ENCODE measurements at regions not wholly inside any gene's neighbourhood (a gene's known extent, or its start where the extent isn't known, plus 50 kb on each side); places are given as distances from the start of the nearest gene placed in this dataset.

DNA sequence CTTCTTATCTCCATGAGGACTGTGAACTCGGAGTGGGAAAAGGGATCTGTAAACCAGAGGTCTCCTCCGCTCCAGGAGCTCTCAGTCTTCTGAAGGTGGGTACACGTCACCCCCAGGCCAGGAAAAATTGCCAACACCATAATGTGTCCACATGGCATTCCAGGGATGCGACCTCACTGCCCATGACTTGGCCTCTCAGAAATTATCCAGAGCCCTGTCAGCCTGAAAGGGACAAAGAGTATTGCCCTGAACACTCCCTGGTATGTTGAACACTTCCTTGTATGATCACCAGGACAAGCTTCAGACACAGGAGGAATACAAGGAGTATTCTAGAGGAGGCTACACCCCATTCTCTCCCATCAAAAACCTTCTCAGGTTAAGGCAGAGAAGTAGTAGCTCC lies 81.0 kb upstream of the SLC7A1 start:
- no peak for TF ChIP-seq POLR2A (IDR thresholded peaks at IDR 0.05)
- TF ChIP-seq, protein P1, sequence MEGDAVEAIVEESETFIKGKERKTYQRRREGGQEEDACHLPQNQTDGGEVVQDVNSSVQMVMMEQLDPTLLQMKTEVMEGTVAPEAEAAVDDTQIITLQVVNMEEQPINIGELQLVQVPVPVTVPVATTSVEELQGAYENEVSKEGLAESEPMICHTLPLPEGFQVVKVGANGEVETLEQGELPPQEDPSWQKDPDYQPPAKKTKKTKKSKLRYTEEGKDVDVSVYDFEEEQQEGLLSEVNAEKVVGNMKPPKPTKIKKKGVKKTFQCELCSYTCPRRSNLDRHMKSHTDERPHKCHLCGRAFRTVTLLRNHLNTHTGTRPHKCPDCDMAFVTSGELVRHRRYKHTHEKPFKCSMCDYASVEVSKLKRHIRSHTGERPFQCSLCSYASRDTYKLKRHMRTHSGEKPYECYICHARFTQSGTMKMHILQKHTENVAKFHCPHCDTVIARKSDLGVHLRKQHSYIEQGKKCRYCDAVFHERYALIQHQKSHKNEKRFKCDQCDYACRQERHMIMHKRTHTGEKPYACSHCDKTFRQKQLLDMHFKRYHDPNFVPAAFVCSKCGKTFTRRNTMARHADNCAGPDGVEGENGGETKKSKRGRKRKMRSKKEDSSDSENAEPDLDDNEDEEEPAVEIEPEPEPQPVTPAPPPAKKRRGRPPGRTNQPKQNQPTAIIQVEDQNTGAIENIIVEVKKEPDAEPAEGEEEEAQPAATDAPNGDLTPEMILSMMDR (IDR thresholded peaks at IDR 0.05), result no peak

DNA sequence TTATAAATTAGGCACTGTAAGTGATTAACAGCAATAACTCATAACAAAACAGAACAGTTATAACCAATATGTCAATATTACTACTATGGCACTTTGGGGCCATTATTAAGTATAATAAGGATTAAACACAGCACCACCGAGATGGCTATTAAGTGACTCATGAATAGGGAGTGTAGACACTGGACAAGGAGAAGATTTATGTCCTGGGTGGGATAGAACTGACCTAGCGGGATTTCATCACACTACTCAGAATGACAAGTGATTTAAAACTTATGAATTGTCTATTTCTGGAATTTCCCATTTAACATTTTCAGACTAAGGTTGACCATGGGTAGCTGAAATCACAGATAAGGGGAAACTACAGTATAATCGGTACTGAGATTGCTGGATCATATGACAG lies 79.0 kb upstream of the SLC7A1 start:
- H3K36me3 ChIP-seq (ENCODE audit: low read depth, missing control alignments), result no peaks in the 10 kb centered on the region
- intact Hi-C loops (cut with DNase I; ENCODE audit: low total_unique reads), result no loop called here
- TF ChIP-seq, protein P1 (IDR thresholded peaks at IDR 0.05), result no peak
- 55 to 64% methylated on average over 3 of the region's 3 CpGs for WGBS, 2 donors
- no peaks in the 10 kb centered on the region for H3K4me1 ChIP-seq
- no peak for DNase-seq
- no peaks in the 10 kb centered on the region for H3K9me3 ChIP-seq
- H3K27ac ChIP-seq, result no peak overlapping the region
- H3K4me3 ChIP-seq, result no peak overlapping the region
- no peaks in the 10 kb centered on the region for H3K27me3 ChIP-seq

More for the DNA sequence above, 81.0 kb upstream of the SLC7A1 start:
- no peaks in the 10 kb centered on the region for H3K9me3 ChIP-seq
- no peak for DNase-seq
- 78 to 87% methylated on average over 4 of the region's 4 CpGs for WGBS, 2 donors
- no peak overlapping the region for H3K4me3 ChIP-seq
- H3K4me1 ChIP-seq, result no peaks in the 10 kb centered on the region
- intact Hi-C loops (cut with DNase I; ENCODE audit: low total_unique reads), result no loop called here
- no peaks in the 10 kb centered on the region for H3K36me3 ChIP-seq (ENCODE audit: low read depth, missing control alignments)
- H3K27ac ChIP-seq, result no peak overlapping the region
- H3K27me3 ChIP-seq, result no peaks in the 10 kb centered on the region

DNA sequence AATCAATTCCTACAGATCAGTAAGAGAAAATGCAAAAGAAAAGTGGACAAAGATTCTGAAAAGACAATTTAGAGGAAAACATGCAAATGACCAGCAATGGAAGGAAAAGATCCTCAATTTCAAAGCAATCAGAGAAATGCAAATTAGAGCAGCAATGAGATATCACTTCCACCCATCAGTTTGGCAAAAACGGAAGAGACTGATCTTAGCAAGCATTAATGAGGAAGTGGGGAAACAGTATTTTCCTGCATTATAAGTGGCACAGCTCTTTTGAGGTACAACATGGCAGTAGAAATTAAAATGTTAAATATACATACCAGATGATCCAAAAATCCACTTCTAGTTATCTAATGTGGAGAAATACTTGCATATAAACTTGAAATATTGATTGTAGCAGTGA lies 69.1 kb upstream of the SLC7A1 start:
- no peaks in the 10 kb centered on the region for H3K27me3 ChIP-seq
- intact Hi-C loops (cut with DNase I; ENCODE audit: low total_unique reads), result no loop called here
- TF ChIP-seq, protein P1 (IDR thresholded peaks at IDR 0.05), result no peak
- no peak for TF ChIP-seq POLR2A (IDR thresholded peaks at IDR 0.05)
- WGBS, 2 donors, result 62% methylated on average over 1 of the region's 1 CpG
- H3K27ac ChIP-seq, result no peak overlapping the region
- H3K4me1 ChIP-seq, result no peaks in the 10 kb centered on the region
- no peak for DNase-seq
- no peak overlapping the region for H3K4me3 ChIP-seq
- no peaks in the 10 kb centered on the region for H3K36me3 ChIP-seq (ENCODE audit: low read depth, missing control alignments)
- H3K9me3 ChIP-seq, result no peaks in the 10 kb centered on the region

DNA sequence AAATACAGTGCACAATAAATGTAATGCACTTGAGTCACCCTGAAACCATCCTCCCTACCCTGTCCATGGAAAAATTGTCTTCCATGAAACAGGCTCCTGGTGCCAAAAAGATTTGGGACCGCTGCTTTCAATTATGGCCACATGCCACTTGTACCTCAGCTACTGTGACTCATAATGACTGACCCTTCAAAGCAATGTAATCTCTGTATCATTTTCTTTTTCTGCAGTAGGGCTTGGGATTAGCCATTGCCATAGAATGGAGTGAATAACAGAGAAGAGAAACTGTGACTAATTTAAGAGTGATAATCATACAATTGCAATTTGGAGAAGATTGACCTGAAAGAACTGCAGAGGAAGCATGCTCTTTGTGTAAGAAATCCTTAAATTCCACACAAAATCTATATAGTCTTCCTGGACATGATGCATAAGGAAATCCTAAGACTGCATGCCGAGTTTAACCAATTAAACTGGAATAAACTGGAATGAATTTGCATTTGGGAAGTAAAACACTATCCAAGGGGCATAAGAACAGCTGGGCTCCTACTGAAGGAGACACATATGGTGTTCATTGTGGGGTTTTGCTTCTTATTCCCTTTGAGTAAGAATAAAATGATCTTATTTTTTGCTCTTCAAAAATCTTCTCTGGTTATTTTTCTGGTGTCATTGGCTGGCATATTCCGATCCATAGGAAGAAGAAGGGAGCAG lies 59.5 kb upstream of the SLC7A1 start:
- no peak for DNase-seq
- Histone ChIP-seq H3K27me3 (no peaks in the 10 kb centered on the region), H3K4me3 (no peak overlapping the region), H3K27ac (no peak overlapping the region), H3K36me3 (ENCODE audit: low read depth, missing control alignments) (no peaks in the 10 kb centered on the region), H3K4me1 (no peaks in the 10 kb centered on the region), H3K9me3 (no peaks in the 10 kb centered on the region)
- WGBS, 2 donors, result 82 to 92% methylated on average over 3 of the region's 3 CpGs
- TF ChIP-seq, protein P1 (IDR thresholded peaks at IDR 0.05), result no peak
- no peak for TF ChIP-seq POLR2A (IDR thresholded peaks at IDR 0.05)
- intact Hi-C loops (cut with DNase I; ENCODE audit: low total_unique reads), result no loop called here

DNA sequence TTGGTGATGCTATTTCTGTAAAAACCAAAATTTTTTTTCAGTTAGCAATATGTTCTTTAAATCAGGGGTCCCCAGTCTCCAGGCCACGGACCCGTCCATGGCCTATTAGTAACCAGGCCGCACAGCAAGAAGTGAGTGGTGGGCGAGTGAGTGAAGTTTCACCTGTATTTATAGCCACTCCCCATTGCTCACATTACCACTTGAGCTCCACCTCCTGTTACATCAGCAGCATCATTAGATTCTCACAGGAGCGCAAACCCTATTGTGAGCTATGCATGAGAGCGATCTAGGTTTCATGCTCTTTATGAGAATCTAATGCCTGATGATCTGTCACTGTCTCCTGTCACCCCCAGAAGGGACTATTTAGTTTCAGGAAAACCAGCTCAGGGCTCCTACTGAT lies 58.9 kb upstream of the SLC7A1 start:
- intact Hi-C loops (cut with DNase I; ENCODE audit: low total_unique reads), result no loop called here
- 94 to 95% methylated on average over 6 of the region's 6 CpGs for WGBS, 2 donors
- TF ChIP-seq POLR2A (IDR thresholded peaks at IDR 0.05), result no peak
- TF ChIP-seq, protein P1 (IDR thresholded peaks at IDR 0.05), result no peak
- H3K27me3 ChIP-seq, result no peaks in the 10 kb centered on the region
- H3K36me3 ChIP-seq (ENCODE audit: low read depth, missing control alignments), result no peaks in the 10 kb centered on the region
- H3K9me3 ChIP-seq, result no peaks in the 10 kb centered on the region
- no peaks in the 10 kb centered on the region for H3K4me1 ChIP-seq
- no peak overlapping the region for H3K4me3 ChIP-seq
- no peak overlapping the region for H3K27ac ChIP-seq
- DNase-seq, result no peak

Measured in testis (tissue), 2 donors.